ENCODE measurements at regions not wholly inside any gene's neighbourhood (a gene's known extent, or its start where the extent isn't known, plus 50 kb on each side); places are given as distances from the start of the nearest gene placed in this dataset.

DNA sequence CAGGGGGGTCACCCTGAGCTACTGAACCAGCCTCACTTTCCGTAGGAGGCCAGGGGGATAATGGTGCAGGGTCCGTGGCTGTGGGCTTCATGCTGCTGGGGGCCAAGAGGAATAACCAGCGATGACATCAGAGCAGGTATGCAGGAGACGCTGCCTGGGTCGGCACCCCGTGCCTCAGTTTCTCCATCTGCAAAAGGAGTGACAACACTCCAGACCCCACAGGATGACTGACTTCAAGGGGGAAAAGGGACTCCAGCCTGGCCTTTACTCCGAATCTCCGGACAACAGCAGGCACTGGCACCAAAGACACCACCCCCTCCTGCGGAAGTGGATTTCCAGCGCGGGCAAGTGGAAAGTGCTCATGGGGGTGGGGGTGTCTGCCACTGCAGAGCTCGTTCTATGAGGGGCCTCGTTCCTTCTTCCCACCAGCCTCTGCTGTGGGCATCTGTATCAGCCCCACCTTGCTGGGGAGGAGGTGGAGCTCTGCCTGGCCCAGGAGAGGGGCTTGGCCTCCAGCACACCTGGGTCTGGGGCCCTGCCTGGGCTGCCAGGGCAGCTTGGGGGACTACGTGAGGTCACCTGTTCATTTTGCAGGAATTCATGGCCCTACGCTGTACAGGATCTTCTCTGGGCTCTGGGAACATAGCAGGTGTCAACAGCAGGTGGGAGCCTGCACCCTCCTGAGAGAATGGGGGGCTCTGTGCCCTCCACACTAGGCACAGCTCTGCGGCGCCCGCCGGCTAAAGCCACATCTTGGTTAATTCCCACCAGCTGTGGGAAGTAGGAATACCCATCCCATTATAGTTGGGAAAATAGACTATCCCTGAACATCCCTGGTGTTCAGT lies 216.6 kb upstream of the C14orf180 start:
- TF ChIP-seq, protein P1, sequence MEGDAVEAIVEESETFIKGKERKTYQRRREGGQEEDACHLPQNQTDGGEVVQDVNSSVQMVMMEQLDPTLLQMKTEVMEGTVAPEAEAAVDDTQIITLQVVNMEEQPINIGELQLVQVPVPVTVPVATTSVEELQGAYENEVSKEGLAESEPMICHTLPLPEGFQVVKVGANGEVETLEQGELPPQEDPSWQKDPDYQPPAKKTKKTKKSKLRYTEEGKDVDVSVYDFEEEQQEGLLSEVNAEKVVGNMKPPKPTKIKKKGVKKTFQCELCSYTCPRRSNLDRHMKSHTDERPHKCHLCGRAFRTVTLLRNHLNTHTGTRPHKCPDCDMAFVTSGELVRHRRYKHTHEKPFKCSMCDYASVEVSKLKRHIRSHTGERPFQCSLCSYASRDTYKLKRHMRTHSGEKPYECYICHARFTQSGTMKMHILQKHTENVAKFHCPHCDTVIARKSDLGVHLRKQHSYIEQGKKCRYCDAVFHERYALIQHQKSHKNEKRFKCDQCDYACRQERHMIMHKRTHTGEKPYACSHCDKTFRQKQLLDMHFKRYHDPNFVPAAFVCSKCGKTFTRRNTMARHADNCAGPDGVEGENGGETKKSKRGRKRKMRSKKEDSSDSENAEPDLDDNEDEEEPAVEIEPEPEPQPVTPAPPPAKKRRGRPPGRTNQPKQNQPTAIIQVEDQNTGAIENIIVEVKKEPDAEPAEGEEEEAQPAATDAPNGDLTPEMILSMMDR (IDR thresholded peaks at IDR 0.05), result no peak
- no peak for ATAC-seq (ENCODE audit: low FRiP score)
- DNase-seq (ENCODE audit: low spot score), result no peak

DNA sequence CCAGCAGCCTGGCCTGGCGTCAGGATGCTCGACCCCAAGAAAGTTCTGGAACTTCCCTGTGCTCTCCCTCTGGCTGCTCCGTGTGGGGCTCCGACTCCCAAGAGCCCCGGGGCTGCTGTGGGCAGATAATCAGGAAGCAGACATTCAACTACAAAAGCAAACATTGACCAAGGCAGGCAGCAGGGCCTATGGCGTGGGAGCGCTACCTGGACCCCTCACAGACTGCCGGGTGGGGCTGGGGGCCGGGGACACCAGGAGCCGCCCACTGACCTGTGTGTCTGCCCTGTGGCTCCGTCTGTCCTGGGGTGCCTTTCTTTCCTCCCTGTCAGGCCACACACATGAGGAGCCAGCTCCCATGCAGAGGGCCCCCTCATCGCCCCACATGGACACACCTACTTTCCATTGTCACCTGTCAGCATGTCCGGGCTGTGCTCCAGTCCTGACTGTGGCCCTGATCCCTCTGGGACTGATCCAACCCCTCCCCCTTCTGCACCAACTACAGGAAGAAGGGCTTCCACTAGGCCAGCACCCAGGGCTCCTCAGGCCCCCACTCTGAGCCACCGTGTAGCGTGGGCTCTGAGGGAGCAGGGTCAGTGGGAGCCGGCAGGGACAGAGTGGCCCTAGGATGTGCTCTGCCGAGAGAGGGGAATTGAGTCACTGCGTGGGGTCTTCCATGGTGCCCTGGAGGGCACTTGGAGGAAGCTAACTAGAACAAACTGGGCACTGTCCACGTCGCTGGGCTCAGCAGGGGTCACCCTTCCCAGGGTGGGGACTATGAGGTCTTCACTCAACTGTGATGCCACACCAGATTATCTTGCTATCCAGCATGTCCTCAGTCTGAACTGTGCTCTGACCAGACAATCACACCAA lies 215.4 kb upstream of the C14orf180 start:
- ATAC-seq (ENCODE audit: low FRiP score) (no peak), DNase-seq (ENCODE audit: low spot score) (no peak)
- TF ChIP-seq, protein P1 (IDR thresholded peaks at IDR 0.05), result no peak

DNA sequence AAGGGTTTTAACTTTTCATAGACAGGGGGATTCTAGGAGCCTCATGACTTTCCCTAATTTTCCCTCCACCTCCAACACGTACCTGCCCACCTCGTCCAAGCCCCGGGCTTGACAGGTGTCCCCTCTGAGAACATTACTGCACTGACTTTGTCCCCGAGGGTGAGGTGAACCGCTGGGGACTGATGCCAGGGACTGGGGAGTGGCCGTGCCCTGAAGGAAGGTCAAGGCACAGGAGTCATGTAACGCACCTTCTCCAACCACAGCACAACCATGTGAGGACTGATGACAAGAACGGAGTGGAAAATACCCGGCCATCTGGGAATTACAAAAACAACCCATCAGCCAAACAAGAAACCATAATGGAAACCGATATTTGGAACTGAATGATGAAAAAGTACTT lies 214.7 kb upstream of the C14orf180 start:
- ATAC-seq (ENCODE audit: low FRiP score) (no peak), DNase-seq (ENCODE audit: low spot score) (no peak)
- TF ChIP-seq, protein P1 (IDR thresholded peaks at IDR 0.05), result no peak

DNA sequence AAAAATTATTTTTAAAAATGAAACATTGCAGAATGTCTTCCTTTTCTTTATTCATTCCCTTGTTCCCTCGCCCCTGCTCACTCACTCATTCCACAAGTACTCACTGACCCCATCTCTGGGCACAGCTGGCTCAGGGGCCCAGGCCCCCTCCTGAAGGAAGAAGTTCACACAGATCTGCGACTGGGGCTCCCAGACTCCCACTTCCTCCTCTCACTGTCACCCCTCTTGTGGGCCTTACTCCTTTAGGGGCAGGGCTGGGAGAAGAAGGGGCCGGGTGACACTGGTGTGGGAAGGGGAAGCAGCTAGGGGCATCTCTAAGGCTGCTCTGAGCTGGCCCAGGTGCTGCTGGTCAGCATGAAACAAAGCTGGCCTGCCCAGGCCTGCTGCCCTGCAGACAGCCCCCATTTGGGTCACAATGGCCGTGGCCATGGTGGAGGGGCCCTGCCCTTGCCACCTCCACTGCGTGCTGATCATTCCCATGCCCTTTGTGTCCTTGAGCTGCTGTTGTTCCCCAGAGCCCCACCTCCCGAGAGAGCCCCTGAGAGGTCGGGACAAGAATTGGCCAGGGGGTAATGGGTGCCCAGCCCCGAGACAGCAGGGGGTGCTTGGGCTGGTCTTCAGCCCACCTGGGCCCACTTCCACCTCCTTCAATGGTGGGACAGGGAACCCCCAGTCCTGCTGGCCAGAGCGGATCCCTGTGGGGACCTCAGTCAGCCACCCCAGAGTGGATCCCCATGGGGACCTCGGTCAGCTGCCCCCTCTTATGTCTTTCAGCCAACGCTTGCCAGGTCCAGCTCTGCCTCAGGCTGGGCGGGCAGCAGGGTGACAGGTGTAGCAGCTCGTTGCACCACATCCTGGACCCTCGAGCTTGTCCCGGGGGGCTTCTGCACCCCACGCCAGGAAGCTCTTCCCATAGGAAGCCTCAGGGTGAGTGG lies 212.4 kb upstream of the C14orf180 start:
- no peak for ATAC-seq (ENCODE audit: low FRiP score)
- TF ChIP-seq, protein P1 (IDR thresholded peaks at IDR 0.05), result no peak
- no peak for DNase-seq (ENCODE audit: low spot score)

DNA sequence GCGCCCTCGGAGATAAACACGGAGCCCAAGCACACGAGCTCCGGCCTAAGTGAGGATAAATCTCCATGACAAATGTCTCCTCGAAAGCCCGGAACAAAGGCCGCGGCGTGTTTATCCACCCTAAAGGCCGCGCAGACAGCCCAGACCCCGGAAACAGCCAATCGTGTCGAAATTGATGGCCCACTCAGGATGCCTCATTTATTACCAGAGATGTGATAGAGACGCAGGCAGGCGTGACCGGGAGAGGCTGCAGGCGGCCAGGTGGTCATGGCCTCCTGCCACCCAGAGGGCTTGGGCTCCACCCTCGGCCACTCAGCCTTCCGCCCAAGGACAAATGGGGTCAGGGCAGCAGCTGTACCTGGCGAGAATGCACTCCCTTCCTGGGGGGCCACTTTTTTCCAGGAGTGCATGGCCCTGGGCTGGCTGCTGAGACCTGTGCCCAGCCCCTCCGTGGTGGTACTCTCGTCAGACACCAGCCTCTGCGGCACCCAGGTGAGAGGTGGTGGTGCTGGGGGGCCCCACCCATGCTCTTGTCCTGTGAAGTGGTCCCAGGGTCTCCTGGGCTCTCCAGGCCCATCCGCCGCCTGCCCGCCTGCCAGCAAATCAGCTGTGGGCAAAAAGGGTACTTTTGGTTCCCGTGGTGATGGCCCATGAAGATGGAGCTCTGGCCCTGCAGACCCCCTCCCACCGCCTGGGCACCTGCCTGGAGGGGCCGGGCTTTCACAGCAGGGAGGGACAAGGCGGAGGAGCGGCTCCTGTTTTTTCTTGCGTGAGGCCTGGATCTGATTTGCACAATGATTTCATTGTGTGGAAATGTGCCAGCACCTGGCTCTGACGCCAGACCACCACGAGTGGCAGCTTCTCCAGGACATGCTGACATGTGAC lies 211.5 kb upstream of the C14orf180 start:
- DNase-seq (ENCODE audit: low spot score), result no peak
- ATAC-seq (ENCODE audit: low FRiP score), result no peak
- TF ChIP-seq, protein P1 (IDR thresholded peaks at IDR 0.05), result no peak

DNA sequence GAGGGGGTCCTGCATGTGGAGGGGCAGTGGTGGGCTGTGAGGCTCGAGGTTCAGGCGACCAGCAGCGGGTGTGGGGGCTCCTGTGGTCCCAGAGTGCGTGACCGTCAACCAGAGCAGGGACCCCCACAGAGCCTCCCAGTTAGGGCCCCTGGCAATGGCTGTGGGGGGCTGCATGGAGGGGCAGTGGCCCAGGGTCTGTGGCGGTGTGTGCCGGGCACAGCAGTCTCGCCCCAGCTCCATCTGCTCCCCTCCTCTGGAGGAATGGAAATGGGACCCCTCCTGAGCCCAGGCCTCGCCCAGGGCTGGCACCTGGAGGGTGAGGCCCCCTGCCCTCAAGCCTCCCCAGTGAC lies 210.8 kb upstream of the C14orf180 start:
- DNase-seq (ENCODE audit: low spot score) (no peak), ATAC-seq (ENCODE audit: low FRiP score) (no peak)
- TF ChIP-seq, protein P1 (IDR thresholded peaks at IDR 0.05), result no peak
